ENCODE measurements at regions not wholly inside any gene's neighbourhood (a gene's known extent, or its start where the extent isn't known, plus 50 kb on each side); places are given as distances from the start of the nearest gene placed in this dataset.

DNA sequence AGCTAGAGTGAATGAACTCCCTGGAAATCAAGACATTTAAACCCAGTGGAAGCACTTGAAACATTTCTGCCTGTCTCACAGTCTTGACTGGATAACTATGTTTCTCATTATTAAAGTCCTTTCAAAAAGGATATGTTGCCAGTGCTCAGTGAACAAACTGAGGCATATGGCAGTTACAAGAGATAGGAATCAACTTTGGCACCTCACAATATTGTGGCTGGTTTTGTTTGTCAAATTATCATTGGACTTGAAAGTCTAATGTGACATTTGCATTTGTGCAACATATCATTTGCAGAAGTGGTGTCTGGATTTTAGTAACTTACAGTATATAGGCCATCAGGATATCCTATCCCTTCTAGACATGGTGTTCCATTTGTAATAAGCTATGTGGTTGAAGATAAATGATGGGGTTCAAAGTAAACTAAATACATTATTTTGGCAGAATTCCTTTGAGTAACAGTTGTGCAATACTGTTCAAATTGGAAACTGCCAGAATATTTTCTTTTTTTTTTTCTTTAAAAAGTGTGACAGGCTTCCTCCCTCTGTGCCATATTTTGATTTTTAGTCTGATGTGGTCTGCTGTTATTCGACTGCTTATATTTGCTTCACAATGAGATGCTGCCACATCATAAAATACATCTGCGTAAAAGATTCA lies 927.7 kb downstream of the FLRT2 start:
- Histone ChIP-seq H3K27me3 (replicated peaks; ENCODE audit: control insufficient read depth, insufficient read depth, low read length) (no peaks in the 10 kb centered on the region), H3K36me3 (ENCODE audit: control insufficient read depth, insufficient read depth, low read length) (no peaks in the 10 kb centered on the region), H3K4me3 (replicated peaks; ENCODE audit: low read depth, low read length) (no peak overlapping the region)
- TF ChIP-seq, protein P1, sequence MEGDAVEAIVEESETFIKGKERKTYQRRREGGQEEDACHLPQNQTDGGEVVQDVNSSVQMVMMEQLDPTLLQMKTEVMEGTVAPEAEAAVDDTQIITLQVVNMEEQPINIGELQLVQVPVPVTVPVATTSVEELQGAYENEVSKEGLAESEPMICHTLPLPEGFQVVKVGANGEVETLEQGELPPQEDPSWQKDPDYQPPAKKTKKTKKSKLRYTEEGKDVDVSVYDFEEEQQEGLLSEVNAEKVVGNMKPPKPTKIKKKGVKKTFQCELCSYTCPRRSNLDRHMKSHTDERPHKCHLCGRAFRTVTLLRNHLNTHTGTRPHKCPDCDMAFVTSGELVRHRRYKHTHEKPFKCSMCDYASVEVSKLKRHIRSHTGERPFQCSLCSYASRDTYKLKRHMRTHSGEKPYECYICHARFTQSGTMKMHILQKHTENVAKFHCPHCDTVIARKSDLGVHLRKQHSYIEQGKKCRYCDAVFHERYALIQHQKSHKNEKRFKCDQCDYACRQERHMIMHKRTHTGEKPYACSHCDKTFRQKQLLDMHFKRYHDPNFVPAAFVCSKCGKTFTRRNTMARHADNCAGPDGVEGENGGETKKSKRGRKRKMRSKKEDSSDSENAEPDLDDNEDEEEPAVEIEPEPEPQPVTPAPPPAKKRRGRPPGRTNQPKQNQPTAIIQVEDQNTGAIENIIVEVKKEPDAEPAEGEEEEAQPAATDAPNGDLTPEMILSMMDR (IDR thresholded peaks at IDR 0.05; ENCODE audit: insufficient read depth, low read length, poor library complexity, severe bottlenecking) = no peak
- no peak for DNase-seq (ENCODE audit: extremely low read depth, insufficient read length)

DNA sequence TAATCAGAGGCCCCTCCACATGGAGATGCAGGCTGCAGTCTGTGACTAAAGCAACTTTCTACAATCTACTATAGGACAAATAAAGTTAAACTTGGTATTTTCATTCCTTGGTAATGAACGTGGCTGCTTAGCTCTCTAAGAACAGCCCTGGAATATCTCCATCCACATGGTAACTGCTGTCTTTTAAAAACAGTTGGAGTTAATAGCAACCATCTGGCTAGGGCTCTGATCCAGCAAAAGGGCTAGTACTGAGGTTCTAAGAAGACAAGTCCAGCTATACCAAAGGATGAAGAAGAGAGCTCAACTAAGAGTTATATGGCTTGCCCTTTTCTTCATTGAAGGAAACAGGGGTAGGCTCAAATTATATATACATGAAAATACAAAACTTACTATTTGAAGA lies 920.1 kb downstream of the FLRT2 start:
- H3K36me3 ChIP-seq (ENCODE audit: control insufficient read depth, insufficient read depth, low read length) = no peaks in the 10 kb centered on the region
- no peaks in the 10 kb centered on the region for H3K27me3 ChIP-seq (replicated peaks; ENCODE audit: control insufficient read depth, insufficient read depth, low read length)
- DNase-seq (ENCODE audit: extremely low read depth, insufficient read length) = no peak
- no peak overlapping the region for H3K4me3 ChIP-seq (replicated peaks; ENCODE audit: low read depth, low read length)
- TF ChIP-seq, protein P1 (IDR thresholded peaks at IDR 0.05; ENCODE audit: insufficient read depth, low read length, poor library complexity, severe bottlenecking) = no peak

DNA sequence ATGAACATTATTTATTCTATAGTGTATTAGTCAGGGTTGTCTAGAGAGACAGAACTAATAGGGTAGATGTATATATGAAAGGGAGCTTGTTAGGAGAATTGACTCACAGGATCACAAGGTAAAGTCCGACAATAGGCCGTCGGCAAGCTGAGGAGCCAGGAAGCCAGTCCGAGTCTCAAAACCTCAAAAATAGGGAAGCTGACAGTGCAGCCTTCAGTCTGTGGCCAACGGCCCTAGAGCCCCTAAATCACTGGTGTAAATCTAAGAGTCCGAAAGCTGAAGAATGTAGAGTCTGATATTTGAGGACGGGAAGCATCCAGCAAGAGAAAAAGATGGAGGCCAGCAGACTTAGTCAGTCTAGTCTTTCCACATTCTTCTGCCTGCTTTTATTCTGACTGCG lies 912.2 kb downstream of the FLRT2 start:
- no peak for DNase-seq (ENCODE audit: extremely low read depth, insufficient read length)
- TF ChIP-seq, protein P1 (IDR thresholded peaks at IDR 0.05; ENCODE audit: insufficient read depth, low read length, poor library complexity, severe bottlenecking) = no peak
- Histone ChIP-seq H3K36me3 (ENCODE audit: control insufficient read depth, insufficient read depth, low read length) (no peaks in the 10 kb centered on the region), H3K27me3 (replicated peaks; ENCODE audit: control insufficient read depth, insufficient read depth, low read length) (no peaks in the 10 kb centered on the region), H3K4me3 (replicated peaks; ENCODE audit: low read depth, low read length) (no peak overlapping the region)

DNA sequence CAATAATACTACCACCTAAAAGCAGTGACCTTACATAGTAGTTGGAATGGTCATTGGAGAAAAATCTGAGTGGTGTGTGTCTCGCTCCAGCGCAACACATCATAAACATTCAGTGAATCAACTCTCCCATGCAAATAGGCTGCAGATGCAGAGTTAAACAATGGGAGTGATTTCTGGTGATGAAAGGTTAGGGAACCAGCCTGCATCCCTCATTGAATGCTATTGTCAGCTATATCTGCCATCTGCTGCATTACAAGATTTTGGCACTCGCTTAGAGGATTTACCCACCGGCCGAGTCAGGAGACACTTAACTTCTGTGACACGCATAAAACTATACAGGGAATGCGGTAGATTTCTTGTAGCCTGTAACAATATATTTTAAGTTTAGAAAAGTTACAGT lies 900.9 kb downstream of the FLRT2 start:
- Histone ChIP-seq H3K27me3 (replicated peaks; ENCODE audit: control insufficient read depth, insufficient read depth, low read length) (no peaks in the 10 kb centered on the region), H3K4me3 (replicated peaks; ENCODE audit: low read depth, low read length) (no peak overlapping the region), H3K36me3 (ENCODE audit: control insufficient read depth, insufficient read depth, low read length) (no peaks in the 10 kb centered on the region)
- DNase-seq (ENCODE audit: extremely low read depth, insufficient read length) = no peak
- TF ChIP-seq, protein P1 (IDR thresholded peaks at IDR 0.05; ENCODE audit: insufficient read depth, low read length, poor library complexity, severe bottlenecking) = no peak

DNA sequence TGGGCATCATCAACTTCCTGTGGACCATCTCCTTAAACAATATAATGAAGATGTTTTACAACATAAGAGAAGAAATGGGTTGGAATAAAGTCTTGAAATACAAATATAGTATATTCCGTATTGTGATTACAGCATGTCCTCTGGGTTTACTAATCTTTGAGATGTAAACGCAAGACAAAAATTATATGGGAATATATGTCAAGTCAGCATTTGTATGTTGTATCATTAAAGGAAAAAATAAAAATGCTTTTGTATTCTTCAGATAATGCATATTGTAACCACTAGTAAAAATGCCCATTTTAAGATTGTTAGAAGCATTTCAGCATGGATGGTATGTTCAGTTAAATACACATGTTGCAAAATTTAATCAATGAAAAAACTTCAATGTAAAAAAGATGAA lies 893.3 kb downstream of the FLRT2 start:
- Histone ChIP-seq H3K4me3 (replicated peaks; ENCODE audit: low read depth, low read length) (no peak overlapping the region), H3K27me3 (replicated peaks; ENCODE audit: control insufficient read depth, insufficient read depth, low read length) (no peaks in the 10 kb centered on the region), H3K36me3 (ENCODE audit: control insufficient read depth, insufficient read depth, low read length) (no peaks in the 10 kb centered on the region)
- TF ChIP-seq, protein P1 (IDR thresholded peaks at IDR 0.05; ENCODE audit: insufficient read depth, low read length, poor library complexity, severe bottlenecking) = no peak
- DNase-seq (ENCODE audit: extremely low read depth, insufficient read length) = no peak

DNA sequence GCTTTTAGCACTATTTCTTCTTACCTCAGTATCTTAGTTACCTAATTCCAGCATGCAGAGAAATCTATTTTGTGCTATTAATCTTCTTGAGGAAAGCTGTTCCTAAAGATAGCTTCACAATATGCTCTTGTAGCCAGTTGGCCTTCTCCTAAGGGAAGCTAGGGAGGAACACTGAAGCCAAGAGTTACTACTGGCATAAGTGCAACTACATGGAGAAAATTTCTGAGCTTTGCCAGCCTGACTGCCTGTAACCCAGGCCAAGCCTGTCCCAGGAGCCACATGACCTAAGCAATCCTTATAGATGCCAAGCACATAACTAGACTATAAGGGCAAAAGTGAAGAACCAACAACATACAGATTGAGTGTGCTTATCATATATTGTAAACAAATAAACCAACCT lies 890.2 kb downstream of the FLRT2 start:
- Histone ChIP-seq H3K4me3 (replicated peaks; ENCODE audit: low read depth, low read length) (no peak overlapping the region), H3K27me3 (replicated peaks; ENCODE audit: control insufficient read depth, insufficient read depth, low read length) (no peaks in the 10 kb centered on the region), H3K36me3 (ENCODE audit: control insufficient read depth, insufficient read depth, low read length) (no peaks in the 10 kb centered on the region)
- TF ChIP-seq, protein P1 (IDR thresholded peaks at IDR 0.05; ENCODE audit: insufficient read depth, low read length, poor library complexity, severe bottlenecking) = no peak
- no peak for DNase-seq (ENCODE audit: extremely low read depth, insufficient read length)
